GM21528 (cell line): ENCODE measurements at regions not wholly inside any gene's neighbourhood (a gene's known extent, or its start where the extent isn't known, plus 50 kb on each side); places are given as distances from the start of the nearest gene placed in this dataset.

ENCODE experiments used
- ATAC-seq: cut with Tn5 transposase; IDR thresholded peaks from one replicate; pipeline ENCODE4 v1.9.1; 2021; ENCODE audit warnings: mild to moderate bottlenecking, moderate library complexity; ENCODE audit not compliant: unreplicated experiment, low FRiP score

DNA sequence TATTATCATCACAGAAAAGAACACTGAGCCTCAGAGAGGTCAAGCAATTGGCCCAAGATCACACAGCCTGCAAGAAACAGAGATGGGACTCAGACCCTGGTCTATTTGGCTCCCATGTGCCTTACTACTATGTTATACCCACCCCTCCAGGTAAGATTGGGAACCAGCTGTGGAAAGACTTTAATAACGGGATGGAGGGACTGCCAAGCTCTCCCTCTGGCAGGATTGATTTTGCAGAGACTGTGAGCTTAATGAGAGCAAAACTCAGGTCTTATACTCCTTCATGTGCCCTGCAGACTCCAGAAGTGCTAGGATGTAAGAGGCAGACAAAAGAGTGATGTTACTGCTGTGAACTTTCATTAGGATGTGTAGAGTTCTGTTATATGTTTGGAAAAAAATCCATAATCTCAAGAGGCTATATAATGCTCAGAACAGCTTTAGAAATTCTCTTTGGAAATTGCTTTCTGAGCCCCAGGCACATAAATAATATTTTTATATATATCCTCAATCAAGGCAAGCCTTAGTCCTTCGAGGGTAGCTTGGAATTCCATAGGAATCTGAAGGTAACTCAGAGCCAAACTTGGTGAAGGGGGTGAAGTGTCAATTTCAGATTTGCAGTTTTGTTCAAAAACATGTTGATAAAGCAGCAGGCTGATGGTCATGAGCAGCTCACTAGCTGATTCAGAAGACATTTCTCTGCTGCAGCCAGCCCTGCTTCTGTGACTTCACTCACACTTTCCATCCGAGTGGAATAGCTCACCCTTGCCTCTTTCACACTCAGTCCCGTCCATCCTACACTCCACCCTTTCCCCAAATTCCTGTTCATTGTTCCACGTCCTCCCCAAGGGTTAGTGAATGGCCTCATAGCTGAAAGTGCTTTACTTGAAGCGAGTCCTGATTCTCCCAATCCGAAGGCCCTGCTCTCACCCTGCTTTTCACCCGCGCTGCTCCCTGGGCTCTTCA is 188.8 kb downstream of the SNX19 start:
- no peak for ATAC-seq

DNA sequence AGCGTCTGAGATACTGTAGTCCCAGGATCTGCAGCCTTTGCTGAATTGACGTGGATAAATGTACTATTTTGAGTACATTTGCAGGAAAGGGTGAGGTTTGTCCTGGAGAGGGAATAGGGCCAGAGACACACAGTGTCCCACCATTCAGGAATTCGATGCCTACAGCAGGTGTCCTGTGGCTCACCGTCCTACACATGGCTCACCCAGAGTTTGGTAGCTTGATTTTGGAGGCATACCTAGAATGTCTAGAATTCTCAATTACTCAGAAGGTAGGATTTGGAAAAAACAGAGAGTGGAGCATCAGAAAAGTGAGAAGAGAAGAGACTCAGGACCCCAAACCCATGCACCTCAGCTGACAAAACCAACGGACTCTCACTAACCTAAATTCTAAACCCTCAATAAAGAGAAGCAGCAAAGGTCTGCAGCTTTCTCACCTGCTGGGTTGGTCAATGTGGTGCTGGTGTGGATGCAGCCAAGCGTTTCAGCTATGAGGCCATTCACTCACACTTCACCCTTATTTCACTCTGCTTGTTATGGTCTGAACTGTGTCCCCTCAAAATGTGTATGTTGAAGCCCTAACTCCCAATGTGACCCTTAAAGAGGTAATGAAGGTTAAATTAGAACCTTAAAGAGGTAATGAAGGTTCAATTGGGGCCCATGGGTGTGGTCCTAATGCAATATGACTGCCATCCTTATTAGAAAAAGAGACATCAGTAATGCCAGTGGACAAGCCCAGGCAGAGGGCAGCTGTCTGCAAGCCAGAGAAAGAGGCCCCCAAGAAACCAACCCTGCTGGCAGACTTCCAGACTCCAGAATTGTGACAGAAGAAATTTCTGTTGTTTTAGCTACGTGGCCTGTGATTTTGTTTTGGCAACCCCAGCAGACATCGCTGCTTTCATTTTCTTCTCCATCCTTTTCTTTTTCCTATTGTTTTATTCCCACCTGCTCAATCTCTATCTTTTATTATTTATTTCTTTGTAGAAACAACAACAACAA is 187.8 kb downstream of the SNX19 start:
- ATAC-seq: no peak

DNA sequence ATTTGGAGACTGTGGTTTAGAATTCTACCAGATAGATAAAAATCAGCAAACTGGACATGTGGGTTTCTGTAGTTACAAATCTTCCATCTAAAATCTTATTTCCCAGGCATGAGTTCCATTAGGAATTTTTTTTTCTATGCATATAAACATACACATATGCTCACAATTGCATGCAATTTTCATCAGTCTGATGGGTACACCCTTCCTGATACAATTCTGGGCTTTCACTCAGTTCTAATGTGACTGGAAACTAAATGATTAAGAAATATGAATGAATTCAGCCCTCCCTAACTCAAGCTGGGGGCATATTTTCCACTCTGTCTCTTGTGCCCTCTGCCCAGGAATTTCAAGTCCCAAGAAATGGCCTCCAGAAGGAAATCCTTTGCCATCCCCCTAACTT is 187.1 kb downstream of the SNX19 start:
- no peak for ATAC-seq

DNA sequence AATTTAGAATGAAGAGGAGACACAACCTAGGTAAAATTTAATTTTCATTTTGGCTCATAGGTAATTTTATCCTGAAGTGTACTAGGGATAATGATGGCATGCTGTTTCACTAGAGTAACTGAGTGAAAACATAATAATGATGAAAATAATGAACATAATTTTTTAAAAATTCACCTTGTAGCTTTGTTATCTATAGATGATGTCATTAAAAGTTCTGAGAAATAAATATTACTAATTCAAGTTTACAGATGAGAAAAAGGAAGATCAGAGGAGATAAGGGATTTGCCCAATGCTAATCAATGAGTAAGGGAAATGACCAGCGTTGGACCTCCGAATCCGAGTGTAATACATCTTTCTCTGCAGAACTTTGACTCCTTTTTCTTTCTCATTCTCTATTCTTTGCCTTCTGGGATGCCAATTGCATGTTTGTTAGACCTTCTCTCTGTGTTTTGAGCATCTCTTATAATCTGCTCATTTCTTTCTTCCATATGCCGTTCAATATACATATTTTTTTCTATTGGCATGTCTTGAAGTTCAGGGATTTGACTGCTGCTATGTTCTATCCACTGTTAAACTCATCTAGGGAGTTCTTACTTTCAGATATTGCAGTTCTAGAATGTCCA is 186.5 kb downstream of the SNX19 start:
- no peak for ATAC-seq

DNA sequence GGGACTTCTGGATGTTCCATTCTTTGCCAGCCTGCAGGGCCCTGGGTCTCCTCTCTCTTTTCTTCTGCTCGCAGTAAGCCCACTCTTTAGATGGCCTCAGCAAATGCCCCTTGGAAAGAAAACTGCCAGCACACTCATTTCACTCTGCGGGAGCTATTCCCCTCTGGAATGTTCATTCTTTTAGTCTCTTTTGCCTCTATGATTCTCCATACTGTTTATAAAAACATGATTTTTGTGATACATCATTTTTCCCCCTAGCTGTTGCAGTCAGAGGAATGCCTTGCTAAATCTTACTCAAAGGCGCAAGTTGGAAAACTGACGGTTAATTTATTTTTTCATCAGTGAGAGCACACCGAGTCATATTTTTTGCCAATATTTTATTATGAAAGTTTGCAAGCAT is 184.9 kb downstream of the SNX19 start:
- ATAC-seq: no peak

DNA sequence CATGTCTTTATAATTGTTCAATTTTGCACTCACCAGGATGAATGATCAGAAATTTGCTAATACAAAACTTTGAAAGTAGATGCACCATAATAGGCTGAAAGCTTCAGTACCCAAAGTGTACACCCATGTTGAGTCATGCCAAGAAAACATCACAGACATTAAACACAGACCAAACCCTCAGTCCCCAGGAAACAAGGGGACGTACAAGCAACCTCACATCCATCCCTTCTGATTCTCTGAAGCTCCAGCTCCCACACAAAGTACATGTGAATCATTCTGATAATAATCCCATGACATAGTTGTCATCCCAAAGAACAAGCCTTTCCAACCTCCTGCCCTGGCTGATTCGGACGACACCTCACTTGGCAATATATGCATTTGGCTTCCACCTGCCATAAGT is 183.8 kb downstream of the SNX19 start:
- ATAC-seq: no peak

DNA sequence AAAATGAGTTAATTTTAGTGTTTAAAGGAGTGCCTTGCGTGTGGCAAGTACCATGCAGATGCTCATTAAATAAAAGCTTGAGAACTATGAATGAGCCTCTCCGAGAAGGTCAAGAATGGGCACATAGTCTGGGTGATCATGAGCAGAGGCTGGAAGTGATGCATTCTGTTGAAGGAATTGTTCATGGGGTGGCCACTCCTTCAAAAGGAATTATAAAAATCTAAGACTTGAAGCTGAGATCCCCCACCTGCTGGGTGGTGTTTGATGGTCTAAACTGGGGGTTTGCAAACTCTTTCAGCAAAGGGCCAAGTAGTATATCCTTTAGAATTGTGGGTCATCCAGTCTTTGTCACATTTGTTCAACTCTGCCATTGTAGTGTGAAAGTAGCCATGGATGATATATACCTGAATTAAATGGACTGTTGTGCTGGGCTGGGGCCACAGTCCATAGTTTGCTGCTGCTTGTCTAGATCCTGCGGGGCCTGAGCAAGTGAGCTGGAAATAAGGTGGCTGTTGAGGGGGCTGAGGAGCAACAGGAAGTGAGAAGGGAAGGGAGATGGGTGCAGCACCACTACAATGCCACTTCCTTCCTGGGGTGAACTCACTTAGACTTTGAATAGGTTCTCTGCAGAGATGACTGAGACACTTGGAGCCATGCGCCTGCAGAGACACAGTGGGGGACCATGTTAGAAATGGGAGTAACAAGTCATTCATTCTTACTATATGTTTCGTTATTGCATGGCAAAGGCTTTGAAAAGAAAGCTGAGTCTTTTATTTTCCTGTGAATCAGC is 179.0 kb downstream of the SNX19 start:
- ATAC-seq: no peak

DNA sequence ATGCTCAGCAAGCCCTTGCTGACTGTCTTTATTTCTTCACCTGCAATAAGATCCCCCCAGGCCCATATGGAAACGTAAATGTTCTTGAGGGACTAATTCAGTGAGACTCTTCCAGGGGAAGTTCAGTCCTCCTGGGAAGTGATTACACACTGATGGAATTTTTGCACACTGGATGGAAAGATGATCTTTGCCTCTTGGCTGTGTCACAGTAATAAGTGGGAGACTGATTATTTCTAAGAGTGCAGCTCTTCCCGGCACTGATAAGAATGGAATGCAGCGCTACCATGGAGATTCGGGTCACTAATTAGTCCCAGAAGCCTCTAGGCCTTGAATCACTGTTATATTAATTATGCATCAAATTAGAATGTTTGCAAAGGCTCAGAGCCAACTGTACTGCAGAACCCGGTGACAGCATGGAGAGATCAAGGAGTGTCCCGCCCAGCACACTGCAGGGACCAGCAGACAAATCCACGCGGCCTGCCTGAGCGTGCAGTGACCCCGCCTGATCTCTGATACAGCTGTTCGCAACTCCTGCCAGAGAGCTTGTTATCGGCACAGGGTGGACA is 178.3 kb downstream of the SNX19 start:
- no peak for ATAC-seq

DNA sequence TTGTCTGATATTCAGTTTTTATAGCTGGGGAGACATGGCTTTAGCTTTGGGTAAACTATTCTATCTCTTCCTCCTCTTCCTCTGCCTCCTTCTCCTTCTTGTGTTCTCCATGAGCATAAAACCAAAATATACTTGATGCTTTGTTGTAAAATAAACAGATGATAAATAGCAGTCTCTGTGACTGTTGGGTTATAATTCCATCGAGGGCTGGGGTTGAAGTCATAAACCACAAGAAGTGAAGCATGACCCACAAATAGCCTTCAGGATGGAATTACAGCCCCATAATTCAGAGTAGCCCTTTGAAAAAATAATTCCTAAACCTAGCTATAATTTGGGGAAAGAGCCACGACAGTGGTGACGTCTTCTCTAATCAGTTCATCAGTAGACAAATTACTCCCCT is 177.7 kb downstream of the SNX19 start:
- ATAC-seq: no peak

DNA sequence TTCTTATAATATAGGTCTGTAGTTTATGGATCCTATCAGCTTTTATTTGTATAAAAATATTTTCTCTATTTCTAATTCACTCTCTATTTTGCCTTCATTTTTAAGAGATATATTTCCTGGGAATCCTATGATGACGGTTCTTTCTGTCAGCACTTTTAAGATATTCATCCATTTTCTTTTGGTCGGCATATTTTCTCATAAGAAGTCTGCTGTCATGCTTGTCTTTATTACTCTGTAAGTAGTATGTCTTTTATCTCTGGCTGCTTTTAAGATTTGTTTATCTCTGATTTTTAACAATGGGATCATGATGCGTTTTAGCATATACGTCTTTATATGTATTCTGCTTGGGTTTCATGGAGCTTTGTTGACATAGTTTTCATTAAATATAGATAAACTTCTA is 175.5 kb downstream of the SNX19 start:
- ATAC-seq: no peak

DNA sequence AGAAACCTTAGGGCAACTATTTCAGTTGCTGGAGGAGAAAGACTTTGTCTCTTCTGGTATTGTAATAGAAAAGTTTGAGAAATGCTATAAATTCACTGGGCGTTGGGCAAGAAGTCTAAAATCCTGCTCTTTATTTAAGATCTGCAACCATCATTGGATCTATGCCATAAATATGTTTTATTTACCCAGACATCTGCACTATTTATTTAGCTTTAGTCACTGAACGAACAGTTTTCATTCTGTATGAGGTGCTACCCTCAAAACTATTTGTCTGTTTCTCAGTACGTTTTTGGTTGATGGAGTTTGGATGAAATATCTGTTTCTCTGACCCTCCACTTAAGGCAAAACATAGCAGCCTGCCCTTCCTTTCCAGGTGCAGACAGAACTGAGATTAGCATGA is 171.5 kb downstream of the SNX19 start:
- no peak for ATAC-seq

DNA sequence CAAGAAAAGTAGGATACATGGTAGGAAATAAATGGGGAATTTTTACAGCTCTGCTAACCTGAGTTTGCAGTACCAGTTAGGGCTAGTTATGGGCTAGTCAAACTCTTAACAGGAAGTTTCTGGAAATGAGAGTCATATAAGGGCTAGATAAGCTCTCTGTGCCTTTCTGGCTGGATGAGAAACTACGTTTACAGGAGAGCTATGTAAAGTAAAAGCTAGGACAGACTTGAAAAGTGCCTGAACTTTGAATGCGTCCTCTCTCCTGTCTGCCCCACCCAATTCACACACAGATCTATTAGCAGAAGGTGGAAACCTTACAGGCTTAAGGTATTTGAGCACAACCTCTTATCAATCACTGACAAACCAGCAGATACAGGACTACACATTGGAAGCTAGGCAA is 167.1 kb downstream of the SNX19 start:
- no peak for ATAC-seq

DNA sequence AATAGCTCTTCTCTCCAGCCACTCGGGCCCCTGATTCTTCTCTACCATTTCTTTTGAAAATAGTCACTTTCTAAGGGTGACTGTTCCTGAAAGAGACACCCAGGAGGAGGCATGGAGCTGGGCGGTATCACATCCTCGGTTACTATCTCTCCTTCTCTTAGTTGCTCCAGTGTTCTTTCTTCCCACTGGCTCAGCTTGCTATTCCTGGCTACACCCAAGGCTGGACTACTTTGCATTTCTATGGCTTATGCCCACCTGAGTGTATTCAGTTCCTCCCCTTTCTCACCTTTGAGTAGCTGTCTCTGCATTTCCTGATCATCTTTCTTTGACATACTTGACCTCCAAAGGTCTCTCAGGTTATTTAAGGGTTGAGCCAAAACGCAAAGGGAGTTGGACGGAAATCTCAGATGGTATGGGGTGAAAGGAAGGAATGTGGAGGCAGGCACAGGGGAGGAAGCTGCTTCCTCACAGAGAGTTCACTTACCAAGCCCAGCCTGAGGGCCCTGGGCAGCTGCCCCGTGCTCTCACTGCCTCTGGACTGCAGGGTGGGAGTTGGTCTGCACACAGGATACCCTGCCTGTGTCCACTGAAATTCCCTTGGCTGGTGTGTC is 155.7 kb downstream of the SNX19 start:
- ATAC-seq: no peak

DNA sequence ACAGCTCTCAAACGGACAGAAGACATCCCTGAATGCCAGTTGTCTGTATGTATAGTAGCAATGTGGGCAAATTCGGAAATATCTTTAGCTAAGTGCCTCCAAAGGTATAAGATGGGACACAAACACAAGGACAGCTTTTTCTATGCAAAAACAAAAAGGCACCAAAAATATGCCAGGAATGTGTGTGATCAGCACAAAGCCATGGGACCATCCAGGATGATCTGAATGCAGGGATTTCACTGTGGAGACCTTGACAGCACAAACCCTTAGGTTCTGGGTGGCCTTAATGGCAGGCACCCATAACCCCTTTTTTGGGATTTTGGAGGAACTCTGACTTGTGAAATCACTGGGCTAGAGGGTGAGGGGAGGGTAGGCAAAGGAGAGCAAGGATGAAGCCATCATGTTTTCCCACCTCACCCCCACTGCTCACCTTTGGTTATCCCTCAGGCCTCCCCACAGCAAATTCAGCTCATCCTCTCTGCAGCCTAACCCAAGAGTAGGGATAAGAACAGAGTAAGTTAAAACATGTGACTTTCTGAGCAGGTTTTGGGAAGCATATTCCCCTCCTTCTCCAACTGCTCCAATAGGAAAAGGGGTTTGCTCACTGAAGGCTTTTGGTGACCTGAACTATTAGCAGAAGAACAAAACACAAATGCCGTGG is 154.6 kb downstream of the SNX19 start:
- no peak for ATAC-seq

DNA sequence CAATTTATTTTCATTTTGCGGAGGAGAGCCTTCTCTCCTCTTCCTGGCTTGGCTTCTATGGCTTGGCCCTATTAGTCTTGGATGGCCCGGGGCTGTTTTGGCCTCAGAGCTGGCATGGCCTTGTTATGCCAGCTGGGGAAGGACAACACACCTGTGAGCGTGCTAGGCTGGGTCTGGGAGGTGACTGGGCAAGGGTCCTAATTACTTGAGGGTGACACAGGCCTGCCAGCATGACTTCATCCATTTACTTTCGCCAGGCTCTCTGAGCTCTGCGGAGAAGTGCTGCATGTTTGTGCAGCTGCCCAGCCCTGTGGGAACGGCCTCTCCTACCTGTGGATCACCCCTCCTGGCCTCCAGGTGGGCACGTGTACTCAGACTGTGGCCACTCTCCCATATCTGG is 153.6 kb downstream of the SNX19 start:
- ATAC-seq: no peak

DNA sequence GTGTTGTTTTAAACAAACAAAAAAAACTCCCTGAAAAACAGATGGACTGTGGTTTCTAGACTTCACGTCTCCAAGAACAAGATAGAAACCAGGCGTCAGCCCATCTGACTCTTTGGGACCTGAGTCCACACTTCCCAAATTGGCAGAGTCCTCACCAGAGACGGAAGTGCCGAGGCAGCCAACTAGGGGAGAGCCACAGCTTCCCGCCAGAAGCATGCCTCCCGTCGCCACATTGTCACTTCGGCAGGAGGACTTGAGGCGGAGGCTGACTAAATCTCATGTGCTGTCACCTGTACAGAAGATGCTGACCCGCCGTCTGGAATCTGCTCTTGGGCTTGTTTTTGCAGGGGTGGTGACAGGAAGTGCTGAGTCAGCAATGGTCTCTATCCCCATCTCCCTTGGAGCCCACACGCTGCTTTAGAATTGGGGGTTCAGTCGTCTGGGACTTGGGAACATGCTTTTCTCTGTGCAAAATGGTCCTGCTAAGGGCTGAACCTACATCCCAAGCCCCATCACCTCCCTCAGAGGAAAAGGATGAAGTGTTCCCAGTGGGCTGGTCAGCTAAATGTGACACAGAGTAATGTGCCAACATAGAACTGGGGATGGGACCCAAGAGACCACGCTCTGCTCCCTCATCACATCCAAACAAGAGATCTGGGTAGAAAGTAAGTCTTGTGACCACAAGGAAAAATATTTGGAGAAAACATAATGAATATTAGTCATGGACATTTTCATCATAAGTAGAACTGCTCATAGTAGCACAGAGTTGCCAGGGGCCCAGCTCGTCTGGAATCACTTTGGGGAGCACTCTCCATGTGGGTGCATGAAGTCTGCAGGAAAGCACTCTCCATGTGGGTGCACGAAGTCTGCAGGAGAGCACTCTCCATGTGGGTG is 152.9 kb downstream of the SNX19 start:
- ATAC-seq: no peak

DNA sequence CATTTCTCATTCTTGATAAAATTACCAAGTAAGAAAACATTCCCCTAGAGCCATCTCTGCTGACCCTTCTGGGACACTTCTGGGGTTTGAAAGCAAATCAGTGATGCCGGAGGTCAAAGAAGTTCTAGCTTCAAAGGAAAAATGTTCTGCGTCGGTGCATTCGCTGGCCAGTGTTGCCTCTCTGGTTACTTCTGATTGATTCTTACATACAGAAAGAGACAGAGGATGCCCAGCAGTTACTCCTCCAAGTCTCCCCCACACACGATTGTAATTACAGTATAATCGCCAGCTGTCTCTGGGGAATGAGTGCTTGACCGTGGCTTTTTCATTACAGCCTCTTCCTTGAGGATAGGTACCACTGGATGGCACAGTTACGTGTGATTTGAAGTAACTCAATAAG is 150.9 kb downstream of the SNX19 start:
- ATAC-seq: no peak
